ENCODE measurements at regions not wholly inside any gene's neighbourhood (a gene's known extent, or its start where the extent isn't known, plus 50 kb on each side); places are given as distances from the start of the nearest gene placed in this dataset.
"Not testable (repeated sequence)": the region's sequence is repeated elsewhere in the genome, so short reads cannot be mapped to it uniquely, and the experiment has no call there.

DNA sequence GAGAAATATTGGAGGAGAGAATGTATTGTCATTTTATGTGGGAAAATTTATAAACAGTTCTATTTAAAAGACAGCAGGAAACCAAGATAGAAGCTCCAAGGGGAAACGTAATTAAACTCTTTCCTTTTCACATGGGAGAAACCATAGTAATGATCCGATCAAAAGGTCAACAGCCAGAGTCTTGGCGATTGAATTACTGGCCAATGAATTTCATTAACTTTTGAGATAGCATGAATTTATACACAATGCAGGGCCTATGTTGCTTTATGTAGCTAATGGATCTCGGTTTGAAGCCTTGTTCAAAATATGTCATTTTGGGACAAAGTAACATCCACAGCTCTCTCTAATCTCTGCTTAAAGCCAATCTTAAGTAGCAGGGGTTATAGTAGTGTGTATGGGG is 897.5 kb upstream of the NDST4 start:
- Histone ChIP-seq H3K4me3 (ENCODE audit: low read length in 2 of 2) (no peak overlapping the region), H3K9ac (ENCODE audit: low read depth in 1 of 2, low read length in 2 of 2) (no peak overlapping the region), H3K9me3 (ENCODE audit: control insufficient read depth in 2 of 2, low read length in 2 of 2) (peaks cover 6 to 9% of the 10 kb centered on the region in 2 donors), H3K27me3 (ENCODE audit: control insufficient read depth in 2 of 2, insufficient read depth in 2 of 2, low read length in 2 of 2) (no peaks in the 10 kb centered on the region), H3K4me1 (ENCODE audit: control insufficient read depth in 2 of 2, insufficient read depth in 2 of 2, low read length in 2 of 2) (no peaks in the 10 kb centered on the region), H3K36me3 (ENCODE audit: control insufficient read depth in 2 of 2, insufficient read depth in 2 of 2, low read length in 2 of 2) (no peaks in the 10 kb centered on the region), H3K27ac (ENCODE audit: low read depth in 2 of 2, low read length in 2 of 2) (no peak overlapping the region)

DNA sequence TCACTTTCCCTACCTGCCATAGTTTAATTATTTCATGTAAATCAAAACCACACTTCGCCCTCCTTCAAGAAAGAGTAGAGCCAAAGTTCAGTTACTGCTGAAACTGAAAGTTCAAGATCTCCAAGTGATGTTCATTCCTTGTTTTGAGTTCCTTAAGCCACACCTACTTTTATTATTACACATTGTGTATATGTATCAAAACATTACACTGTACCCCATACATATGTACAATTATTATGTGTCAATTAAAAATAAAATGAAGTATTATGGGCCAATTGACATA is 892.3 kb upstream of the NDST4 start:
- no peaks in the 10 kb centered on the region for H3K9me3 ChIP-seq (ENCODE audit: control insufficient read depth in 2 of 2, low read length in 2 of 2)
- no peak overlapping the region for H3K27ac ChIP-seq (ENCODE audit: low read depth in 2 of 2, low read length in 2 of 2)
- H3K9ac ChIP-seq (ENCODE audit: low read depth in 1 of 2, low read length in 2 of 2), result no peak overlapping the region
- no peak overlapping the region for H3K4me3 ChIP-seq (ENCODE audit: low read length in 2 of 2)
- no peaks in the 10 kb centered on the region for H3K36me3 ChIP-seq (ENCODE audit: control insufficient read depth in 2 of 2, insufficient read depth in 2 of 2, low read length in 2 of 2)
- H3K27me3 ChIP-seq (ENCODE audit: control insufficient read depth in 2 of 2, insufficient read depth in 2 of 2, low read length in 2 of 2), result no peaks in the 10 kb centered on the region
- H3K4me1 ChIP-seq (ENCODE audit: control insufficient read depth in 2 of 2, insufficient read depth in 2 of 2, low read length in 2 of 2), result no peaks in the 10 kb centered on the region

DNA sequence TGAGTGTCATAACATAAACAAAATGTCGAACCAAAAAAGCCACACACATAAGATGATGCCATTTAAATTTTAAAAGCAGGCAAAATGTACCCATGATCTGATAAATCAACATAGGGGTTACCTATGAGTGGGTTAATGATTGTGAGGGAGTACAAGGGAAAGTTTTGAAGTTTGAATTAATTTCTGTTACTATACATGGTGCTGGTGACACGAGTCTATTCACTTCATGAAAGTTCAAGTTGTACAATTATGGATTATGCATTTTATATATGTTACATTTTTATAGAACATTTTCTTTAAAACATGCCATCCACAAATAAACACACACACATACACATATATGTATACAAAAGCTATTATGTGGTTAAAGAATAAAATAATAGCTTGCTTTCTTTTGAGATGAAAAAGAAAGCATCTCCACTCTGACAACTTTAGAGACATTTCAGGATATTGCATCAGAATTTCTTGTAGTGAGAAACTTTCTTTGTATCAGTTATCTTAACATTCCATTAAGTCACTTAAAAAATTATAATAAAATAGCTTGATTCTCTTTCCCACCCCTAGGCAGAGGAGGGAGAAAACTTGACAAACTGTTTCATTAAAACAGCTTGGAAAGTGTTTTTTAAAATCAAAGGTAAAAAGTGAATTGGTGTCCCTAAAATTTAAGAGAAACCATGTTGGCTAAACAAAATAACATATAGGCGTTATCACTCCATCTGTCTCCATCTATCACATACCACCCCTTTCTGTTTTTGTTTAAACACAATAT is 891.8 kb upstream of the NDST4 start:
- H3K9me3 ChIP-seq (ENCODE audit: control insufficient read depth in 2 of 2, low read length in 2 of 2), result no peaks in the 10 kb centered on the region
- no peak overlapping the region for H3K4me3 ChIP-seq (ENCODE audit: low read length in 2 of 2)
- no peaks in the 10 kb centered on the region for H3K4me1 ChIP-seq (ENCODE audit: control insufficient read depth in 2 of 2, insufficient read depth in 2 of 2, low read length in 2 of 2)
- H3K36me3 ChIP-seq (ENCODE audit: control insufficient read depth in 2 of 2, insufficient read depth in 2 of 2, low read length in 2 of 2), result no peaks in the 10 kb centered on the region
- no peaks in the 10 kb centered on the region for H3K27me3 ChIP-seq (ENCODE audit: control insufficient read depth in 2 of 2, insufficient read depth in 2 of 2, low read length in 2 of 2)
- no peak overlapping the region for H3K27ac ChIP-seq (ENCODE audit: low read depth in 2 of 2, low read length in 2 of 2)
- no peak overlapping the region for H3K9ac ChIP-seq (ENCODE audit: low read depth in 1 of 2, low read length in 2 of 2)

DNA sequence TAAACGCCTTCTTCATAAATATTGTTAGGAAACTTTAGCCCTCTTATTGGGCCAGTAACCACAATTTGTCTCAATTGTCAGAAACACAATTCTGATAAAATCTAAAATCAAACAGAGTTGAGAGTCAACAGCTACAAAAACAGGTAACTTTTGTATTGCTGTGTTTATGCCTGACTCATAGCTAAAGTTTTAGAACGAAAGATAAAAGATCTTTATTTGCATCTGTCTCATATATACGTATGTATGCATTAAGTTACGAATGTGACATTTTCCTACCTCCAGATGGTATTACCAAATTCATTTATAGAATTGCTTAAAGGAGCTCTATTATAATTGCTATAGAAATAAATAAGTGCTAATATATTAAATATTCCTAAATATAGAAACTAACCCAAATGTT is 887.9 kb upstream of the NDST4 start:
- H3K36me3 ChIP-seq (ENCODE audit: control insufficient read depth in 2 of 2, insufficient read depth in 2 of 2, low read length in 2 of 2), result no peaks in the 10 kb centered on the region
- H3K9ac ChIP-seq (ENCODE audit: low read depth in 1 of 2, low read length in 2 of 2), result no peak overlapping the region
- no peaks in the 10 kb centered on the region for H3K4me1 ChIP-seq (ENCODE audit: control insufficient read depth in 2 of 2, insufficient read depth in 2 of 2, low read length in 2 of 2)
- H3K4me3 ChIP-seq (ENCODE audit: low read length in 2 of 2), result no peak overlapping the region
- H3K27me3 ChIP-seq (ENCODE audit: control insufficient read depth in 2 of 2, insufficient read depth in 2 of 2, low read length in 2 of 2), result no peaks in the 10 kb centered on the region
- H3K27ac ChIP-seq (ENCODE audit: low read depth in 2 of 2, low read length in 2 of 2), result no peak overlapping the region
- H3K9me3 ChIP-seq (ENCODE audit: control insufficient read depth in 2 of 2, low read length in 2 of 2), result no peaks in the 10 kb centered on the region

DNA sequence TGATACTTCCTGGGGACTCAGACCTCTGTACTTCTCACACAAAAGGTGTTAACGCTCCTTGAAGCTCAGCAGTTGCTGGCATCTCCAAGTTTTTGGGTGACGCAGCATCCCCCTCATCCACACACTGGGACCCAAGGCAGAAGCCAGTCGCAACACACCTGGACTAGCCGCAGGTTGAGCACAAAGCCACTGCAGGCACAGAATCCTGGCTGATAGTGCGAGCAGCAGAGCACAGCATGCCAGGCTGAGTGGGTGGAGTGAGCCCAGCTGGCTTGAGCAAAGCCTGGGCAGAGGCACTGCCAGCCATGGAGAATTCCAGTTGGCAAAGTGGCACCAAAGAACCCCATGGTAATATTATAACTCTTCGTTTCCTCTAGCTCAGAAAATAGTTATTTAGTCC is 873.2 kb upstream of the NDST4 start:
- Histone ChIP-seq H3K9me3 (ENCODE audit: control insufficient read depth in 2 of 2, low read length in 2 of 2) (no peaks in the 10 kb centered on the region), H3K27ac (ENCODE audit: low read depth in 2 of 2, low read length in 2 of 2) (no peak overlapping the region), H3K36me3 (ENCODE audit: control insufficient read depth in 2 of 2, insufficient read depth in 2 of 2, low read length in 2 of 2) (no peaks in the 10 kb centered on the region), H3K4me3 (ENCODE audit: low read length in 2 of 2) (no peak overlapping the region), H3K9ac (ENCODE audit: low read depth in 1 of 2, low read length in 2 of 2) (no peak overlapping the region), H3K27me3 (ENCODE audit: control insufficient read depth in 2 of 2, insufficient read depth in 2 of 2, low read length in 2 of 2) (no peaks in the 10 kb centered on the region), H3K4me1 (ENCODE audit: control insufficient read depth in 2 of 2, insufficient read depth in 2 of 2, low read length in 2 of 2) (no peaks in the 10 kb centered on the region)

DNA sequence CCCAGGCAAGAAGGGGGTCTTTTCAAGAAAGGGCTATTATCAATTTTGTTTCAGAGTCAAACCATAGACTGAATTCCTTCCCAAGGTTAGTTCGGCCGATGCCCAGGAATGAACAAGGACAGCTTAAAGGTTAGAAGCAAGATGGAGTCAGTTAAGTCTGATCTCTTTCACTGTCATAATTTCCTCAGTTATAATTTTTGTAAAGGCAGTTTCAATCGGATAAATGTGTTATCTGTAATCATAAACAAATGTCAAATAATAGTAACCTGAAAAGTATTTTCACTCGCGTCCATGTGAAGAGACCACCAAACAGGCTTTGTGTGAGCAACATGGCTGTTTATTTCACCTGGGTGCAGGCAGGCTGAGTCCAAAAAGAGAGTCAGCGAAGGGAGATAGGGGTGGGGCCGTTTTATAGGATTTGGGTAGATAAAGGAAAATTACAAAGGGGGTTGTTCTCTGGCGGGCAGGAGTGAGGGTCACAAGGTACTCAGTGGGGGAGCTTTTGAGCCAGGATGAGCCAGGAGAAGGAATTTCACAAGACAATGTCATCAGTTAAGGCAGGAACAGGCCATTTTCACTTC is 862.1 kb upstream of the NDST4 start:
- H3K9me3 ChIP-seq (ENCODE audit: control insufficient read depth in 2 of 2, low read length in 2 of 2); H3K36me3 ChIP-seq (ENCODE audit: control insufficient read depth in 2 of 2, insufficient read depth in 2 of 2, low read length in 2 of 2); H3K9ac ChIP-seq (ENCODE audit: low read depth in 1 of 2, low read length in 2 of 2); H3K4me3 ChIP-seq (ENCODE audit: low read length in 2 of 2); H3K4me1 ChIP-seq (ENCODE audit: control insufficient read depth in 2 of 2, insufficient read depth in 2 of 2, low read length in 2 of 2); H3K27me3 ChIP-seq (ENCODE audit: control insufficient read depth in 2 of 2, insufficient read depth in 2 of 2, low read length in 2 of 2); H3K27ac ChIP-seq (ENCODE audit: low read depth in 2 of 2, low read length in 2 of 2): not testable (repeated sequence)

DNA sequence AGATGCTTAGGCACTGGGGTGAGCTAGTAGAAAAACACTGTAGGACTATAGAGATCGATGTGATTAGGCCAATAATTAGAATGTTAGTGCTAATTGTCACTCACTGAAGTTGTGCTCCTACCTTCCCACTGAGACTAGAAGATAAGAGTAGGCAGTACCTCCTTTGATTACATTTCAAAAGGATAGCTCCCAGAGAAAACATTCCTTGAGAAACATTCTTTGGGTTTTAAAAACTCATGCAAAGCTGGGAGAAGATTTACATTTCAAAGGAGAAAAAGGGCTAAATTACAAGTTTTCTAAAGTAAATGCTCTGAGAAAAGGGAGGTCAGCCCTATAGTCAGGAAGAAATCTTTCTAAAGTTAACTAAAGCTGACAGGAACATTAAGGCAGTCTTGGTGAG is 860.3 kb upstream of the NDST4 start:
- no peak overlapping the region for H3K4me3 ChIP-seq (ENCODE audit: low read length in 2 of 2)
- H3K36me3 ChIP-seq (ENCODE audit: control insufficient read depth in 2 of 2, insufficient read depth in 2 of 2, low read length in 2 of 2), result no peaks in the 10 kb centered on the region
- no peaks in the 10 kb centered on the region for H3K4me1 ChIP-seq (ENCODE audit: control insufficient read depth in 2 of 2, insufficient read depth in 2 of 2, low read length in 2 of 2)
- H3K9me3 ChIP-seq (ENCODE audit: control insufficient read depth in 2 of 2, low read length in 2 of 2), result no peaks in the 10 kb centered on the region
- H3K27ac ChIP-seq (ENCODE audit: low read depth in 2 of 2, low read length in 2 of 2), result no peak overlapping the region
- no peak overlapping the region for H3K9ac ChIP-seq (ENCODE audit: low read depth in 1 of 2, low read length in 2 of 2)
- H3K27me3 ChIP-seq (ENCODE audit: control insufficient read depth in 2 of 2, insufficient read depth in 2 of 2, low read length in 2 of 2), result no peaks in the 10 kb centered on the region

DNA sequence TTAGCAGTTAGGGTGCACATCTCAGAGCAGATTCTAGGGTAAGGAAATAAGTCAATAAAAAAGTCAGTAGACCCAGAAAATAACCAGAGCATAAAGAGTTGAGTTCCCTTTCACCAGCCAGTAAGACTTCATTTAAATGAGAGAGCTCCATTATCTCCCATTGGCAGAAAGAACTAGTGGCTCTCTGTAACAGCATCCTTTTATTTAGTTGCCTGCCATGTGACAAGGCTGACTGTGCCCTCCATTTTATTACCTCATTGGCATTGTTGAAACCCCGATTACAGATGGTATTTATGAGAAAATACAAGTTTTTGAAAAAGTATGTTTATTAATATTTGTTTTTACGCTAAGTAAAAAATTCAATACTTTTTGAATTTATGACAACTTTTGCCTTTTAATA is 859.5 kb upstream of the NDST4 start:
- H3K27ac ChIP-seq (ENCODE audit: low read depth in 2 of 2, low read length in 2 of 2), result no peak overlapping the region
- H3K4me1 ChIP-seq (ENCODE audit: control insufficient read depth in 2 of 2, insufficient read depth in 2 of 2, low read length in 2 of 2), result no peaks in the 10 kb centered on the region
- no peak overlapping the region for H3K4me3 ChIP-seq (ENCODE audit: low read length in 2 of 2)
- H3K27me3 ChIP-seq (ENCODE audit: control insufficient read depth in 2 of 2, insufficient read depth in 2 of 2, low read length in 2 of 2), result no peaks in the 10 kb centered on the region
- H3K36me3 ChIP-seq (ENCODE audit: control insufficient read depth in 2 of 2, insufficient read depth in 2 of 2, low read length in 2 of 2), result no peaks in the 10 kb centered on the region
- H3K9me3 ChIP-seq (ENCODE audit: control insufficient read depth in 2 of 2, low read length in 2 of 2), result no peaks in the 10 kb centered on the region
- H3K9ac ChIP-seq (ENCODE audit: low read depth in 1 of 2, low read length in 2 of 2), result no peak overlapping the region

DNA sequence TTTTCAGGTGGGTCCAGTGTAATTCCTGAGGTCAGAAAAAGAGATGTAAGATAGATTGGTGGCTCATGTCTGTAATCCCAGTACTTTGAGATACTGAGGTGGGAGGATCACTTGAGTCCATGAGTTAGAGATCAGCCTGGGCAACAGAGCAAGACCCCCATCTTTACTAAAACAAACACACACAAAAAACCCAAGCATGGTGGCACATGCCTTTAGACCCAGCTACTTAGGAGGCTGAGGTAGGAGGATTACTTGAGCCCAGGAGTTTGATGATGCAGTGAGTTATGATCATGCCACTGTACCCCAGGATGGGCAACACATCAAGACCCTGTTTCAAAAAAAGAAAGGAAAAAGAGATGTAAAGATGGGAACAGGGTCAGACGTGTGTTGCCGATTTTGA is 857.4 kb upstream of the NDST4 start:
- no peak overlapping the region for H3K4me3 ChIP-seq (ENCODE audit: low read length in 2 of 2)
- H3K9ac ChIP-seq (ENCODE audit: low read depth in 1 of 2, low read length in 2 of 2), result no peak overlapping the region
- no peaks in the 10 kb centered on the region for H3K4me1 ChIP-seq (ENCODE audit: control insufficient read depth in 2 of 2, insufficient read depth in 2 of 2, low read length in 2 of 2)
- no peak overlapping the region for H3K27ac ChIP-seq (ENCODE audit: low read depth in 2 of 2, low read length in 2 of 2)
- H3K27me3 ChIP-seq (ENCODE audit: control insufficient read depth in 2 of 2, insufficient read depth in 2 of 2, low read length in 2 of 2), result no peaks in the 10 kb centered on the region
- H3K9me3 ChIP-seq (ENCODE audit: control insufficient read depth in 2 of 2, low read length in 2 of 2), result no peaks in the 10 kb centered on the region
- no peaks in the 10 kb centered on the region for H3K36me3 ChIP-seq (ENCODE audit: control insufficient read depth in 2 of 2, insufficient read depth in 2 of 2, low read length in 2 of 2)

DNA sequence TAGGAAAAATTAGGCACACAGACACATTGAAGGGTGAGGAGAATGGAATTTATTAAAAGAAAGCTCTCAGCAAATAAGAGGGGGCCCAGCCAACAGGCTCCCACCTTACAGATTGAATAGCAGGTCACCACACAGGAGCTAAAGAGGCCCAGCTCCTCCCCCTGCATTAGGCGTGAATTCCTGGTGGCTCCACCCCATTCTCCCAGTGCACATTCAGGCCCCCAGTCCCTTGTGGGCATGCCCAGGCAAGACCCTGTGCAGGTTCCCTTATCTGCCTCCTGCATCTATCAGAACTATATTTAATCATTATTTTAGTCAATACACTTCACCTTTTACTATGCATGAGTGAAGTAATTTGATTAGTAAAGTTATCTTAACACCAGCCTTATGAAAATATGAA is 856.3 kb upstream of the NDST4 start:
- H3K9ac ChIP-seq (ENCODE audit: low read depth in 1 of 2, low read length in 2 of 2), result no peak overlapping the region
- H3K36me3 ChIP-seq (ENCODE audit: control insufficient read depth in 2 of 2, insufficient read depth in 2 of 2, low read length in 2 of 2), result no peaks in the 10 kb centered on the region
- no peaks in the 10 kb centered on the region for H3K9me3 ChIP-seq (ENCODE audit: control insufficient read depth in 2 of 2, low read length in 2 of 2)
- no peak overlapping the region for H3K4me3 ChIP-seq (ENCODE audit: low read length in 2 of 2)
- no peak overlapping the region for H3K27ac ChIP-seq (ENCODE audit: low read depth in 2 of 2, low read length in 2 of 2)
- H3K27me3 ChIP-seq (ENCODE audit: control insufficient read depth in 2 of 2, insufficient read depth in 2 of 2, low read length in 2 of 2), result no peaks in the 10 kb centered on the region
- H3K4me1 ChIP-seq (ENCODE audit: control insufficient read depth in 2 of 2, insufficient read depth in 2 of 2, low read length in 2 of 2), result no peaks in the 10 kb centered on the region

DNA sequence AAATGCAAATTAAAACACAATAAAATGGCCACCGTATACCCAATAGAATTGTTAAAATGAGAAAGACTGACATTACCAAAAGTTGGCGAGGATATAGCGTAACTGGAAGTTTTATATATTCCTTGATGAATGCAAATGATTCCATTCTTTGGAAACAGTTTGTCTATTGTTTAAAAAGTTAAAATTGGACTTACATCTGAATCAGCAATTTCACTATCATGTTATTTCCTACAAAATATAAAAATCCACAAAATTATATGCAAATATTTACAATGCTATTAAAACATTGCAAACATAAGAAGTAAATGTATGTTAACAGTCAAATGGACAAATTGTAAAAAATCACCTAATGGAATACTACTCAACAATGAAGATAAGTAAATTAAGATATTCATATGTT is 852.2 kb upstream of the NDST4 start:
- Histone ChIP-seq H3K4me3 (ENCODE audit: low read length in 2 of 2) (no peak overlapping the region), H3K9ac (ENCODE audit: low read depth in 1 of 2, low read length in 2 of 2) (no peak overlapping the region), H3K27ac (ENCODE audit: low read depth in 2 of 2, low read length in 2 of 2) (no peak overlapping the region), H3K4me1 (ENCODE audit: control insufficient read depth in 2 of 2, insufficient read depth in 2 of 2, low read length in 2 of 2) (no peaks in the 10 kb centered on the region), H3K27me3 (ENCODE audit: control insufficient read depth in 2 of 2, insufficient read depth in 2 of 2, low read length in 2 of 2) (no peaks in the 10 kb centered on the region), H3K9me3 (ENCODE audit: control insufficient read depth in 2 of 2, low read length in 2 of 2) (no peaks in the 10 kb centered on the region), H3K36me3 (ENCODE audit: control insufficient read depth in 2 of 2, insufficient read depth in 2 of 2, low read length in 2 of 2) (no peaks in the 10 kb centered on the region)
